HepG2 (cell line): ENCODE measurements at regions not wholly inside any gene's neighbourhood (a gene's known extent, or its start where the extent isn't known, plus 50 kb on each side); places are given as distances from the start of the nearest gene placed in this dataset.

Experiments
- ELF3 ChIP-seq: IDR thresholded peaks from 2 replicates; pipeline ENCODE4 v1.6.1; 2016; ENCODE audit warnings: missing genetic modification reagents, missing compliant biosample characterization
- GFI1 ChIP-seq: sonication (generic); formaldehyde crosslinking; IDR thresholded peaks from 2 replicates; pipeline ENCODE4 v1.5.0; 2020; ENCODE audit warnings: missing genetic modification reagents, mild to moderate bottlenecking, borderline replicate concordance
- KLF9 ChIP-seq: IDR thresholded peaks from 2 replicates; pipeline ENCODE4 v1.6.1; 2016; ENCODE audit warnings: low read depth
- MAZ ChIP-seq, 2 experiments: sonication (generic) in 1 of 2; formaldehyde crosslinking in 1 of 2; IDR thresholded peaks; 2 replicates each; pipeline versions ENCODE4 v1.5.0 to v1.6.1; 2012 to 2020; ENCODE audit warnings: low read depth in 2 of 2, mild to moderate bottlenecking in 2 of 2, borderline replicate concordance in 1 of 2, improper control_type of control experiment in 1 of 2, low read length in 1 of 2, missing genetic modification reagents in 1 of 2, moderate library complexity in 1 of 2
- TAF15 ChIP-seq: fragments of 200-400 bp; formaldehyde crosslinking; IDR thresholded peaks from one replicate; pipeline ENCODE4 v1.6.1; 2018; ENCODE audit warnings: mild to moderate bottlenecking, low read depth, low read length; ENCODE audit not compliant: poor library complexity, severe bottlenecking
- ZBTB25 ChIP-seq: IDR thresholded peaks from 2 replicates; pipeline ENCODE4 v1.6.1; 2018; ENCODE audit warnings: missing genetic modification reagents
- ZHX2 ChIP-seq, 2 experiments: sonication (generic) in 1 of 2; formaldehyde crosslinking in 1 of 2; IDR thresholded peaks; 2 replicates each; pipeline versions ENCODE4 v1.6.1 to v1.9.0; 2014 to 2022; ENCODE audit warnings: antibody characterized with exemption in 1 of 2, borderline replicate concordance in 1 of 2, inconsistent platforms in 1 of 2, low read depth in 1 of 2, missing genetic modification reagents in 1 of 2
- ZNF468 ChIP-seq: sonication (generic); formaldehyde crosslinking; IDR thresholded peaks from 2 replicates; pipeline ENCODE4 v1.8.0; 2022; ENCODE audit warnings: mild to moderate bottlenecking, moderate library complexity, missing genetic modification reagents
- ZSCAN9 ChIP-seq: IDR thresholded peaks from 2 replicates; pipeline ENCODE4 v1.6.1; 2016; ENCODE audit warnings: borderline replicate concordance

GRCh38 chr4:100839712-100840111 is 321.9 kb upstream of the EMCN start (continued):
- TF ChIP-seq ZBTB25 (CRISPR knock-in tag) (no peak), KLF9 (CRISPR knock-in tag) (no peak), GFI1 (no peak), ELF3 (CRISPR knock-in tag) (no peak), MAZ (IDR thresholded peaks at IDR 0.05; ENCODE audit: borderline replicate concordance, low read depth, low read length) (no peak), MAZ (CRISPR knock-in tag; IDR thresholded peaks at IDR 0.05; ENCODE audit: low read depth) (no peak), TAF15 (no peak), ZSCAN9 (no peak), ZHX2 (IDR thresholded peaks at IDR 0.05; ENCODE audit: low read depth) (no peak), ZHX2 (CRISPR knock-in tag; IDR thresholded peaks at IDR 0.05; ENCODE audit: borderline replicate concordance) (no peak), ZNF468 (CRISPR knock-in tag) (no peak)
- TF ChIP-seq, all 625 proteins: peak for 0
